HepG2 (cell line): ENCODE measurements at regions not wholly inside any gene's neighbourhood (a gene's known extent, or its start where the extent isn't known, plus 50 kb on each side); places are given as distances from the start of the nearest gene placed in this dataset.

Experiments
- ATAC-seq: fragments of 200-7000 bp; cut with Tn5 transposase; 3 replicates; pipeline ENCODE4 v1.9.1; 2020; ENCODE audit warnings: mild to moderate bottlenecking, moderate library complexity
- BruUV-seq: library from RNA; stranded (reverse); fragments of 400-500 nt; replicated peaks from 2 replicates; lab custom pipeline; 2021; lab: Mats Ljungman, UMichigan
- CTCF ChIA-PET: fragments of 300-600 bp; formaldehyde crosslinking; extraction: SDS; loops from one replicate; lab custom pipeline; 2021; ENCODE audit warnings: low total read pairs, inconsistent platforms, low intra/inter-chr PET ratio; lab: Yijun Ruan, JAX
- POLR2A ChIA-PET: fragments of 350-600 bp; sonication (Branson Sonifier 250); formaldehyde crosslinking; loops from one replicate; lab custom pipeline; 2020; ENCODE audit warnings: antibody characterized with exemption, inconsistent platforms; lab: Yijun Ruan, JAX
- DNase-seq: peaks from one replicate; pipeline ENCODE4 v3.0.0-alpha.2; 2015; ENCODE audit warnings: low spot score
- FAIRE-seq: peaks from 3 replicates; lab custom pipeline; 2011; peaks lifted over from hg19 to GRCh38; lab: Jason Lieb, UNC
- H2AFZ ChIP-seq: one replicate; pipeline ENCODE4 v1.6.1; 2011; ENCODE audit warnings: low read length, inconsistent platforms
- H3K27ac ChIP-seq: fragments of 300-600 bp; 3 replicates; pipeline ENCODE4 v1.8.0; 2011; ENCODE audit warnings: mixed run types, mild to moderate bottlenecking, mixed read lengths, low read length, inconsistent platforms; ENCODE audit not compliant: insufficient read depth; ENCODE audit errors: extremely low read length
- H3K27me3 ChIP-seq, 2 experiments: fragments of 200-600 bp in 1 of 2; 2 replicates in 1 of 2; 3 replicates in 1 of 2; pipeline versions ENCODE4 v1.6.0 to v1.8.0; 2011; ENCODE audit warnings: low read length in 2 of 2, mild to moderate bottlenecking in 2 of 2, moderate library complexity in 2 of 2, inconsistent platforms in 1 of 2; ENCODE audit not compliant: insufficient read depth in 2 of 2, control insufficient read depth in 1 of 2
- H3K36me3 ChIP-seq, 2 experiments: fragments of 200-600 bp in 1 of 2; replicated peaks in 1 of 2; 2 replicates in 1 of 2; 3 replicates in 1 of 2; pipeline versions ENCODE4 v1.5.1 to v1.8.0; 2011; ENCODE audit warnings: low read length in 2 of 2, inconsistent platforms in 1 of 2; ENCODE audit not compliant: insufficient read depth in 2 of 2, control insufficient read depth in 1 of 2
- H3K4me1 ChIP-seq: 2 replicates; pipeline ENCODE4 v1.5.1; 2012; ENCODE audit warnings: low read length, inconsistent platforms; ENCODE audit not compliant: insufficient read depth
- H3K4me2 ChIP-seq: 2 replicates; pipeline ENCODE4 v1.6.0; 2011; ENCODE audit warnings: low read depth, low read length, inconsistent platforms
- H3K4me3 ChIP-seq, 3 experiments: fragments of 200-600 bp in 1 of 3; sonication (generic), shearing (Covaris generic) in 1 of 3; replicated peaks in 1 of 3; 2 replicates each; pipeline ENCODE4 v1.5.1; 2011 to 2016; ENCODE audit warnings: low read length in 3 of 3, inconsistent platforms in 2 of 3, low read depth in 2 of 3, mild to moderate bottlenecking in 2 of 3, control low read depth in 1 of 3, mixed read lengths in 1 of 3; ENCODE audit not compliant: insufficient read depth in 1 of 3
- H3K79me2 ChIP-seq: one replicate; pipeline ENCODE4 v1.6.1; 2011; ENCODE audit warnings: low read length, inconsistent platforms; ENCODE audit not compliant: insufficient read depth
- H3K9ac ChIP-seq: 2 replicates; pipeline ENCODE4 v1.6.0; 2011; ENCODE audit warnings: mild to moderate bottlenecking, low read depth, low read length, inconsistent platforms; ENCODE audit not compliant: insufficient read depth
- H3K9me3 ChIP-seq: 2 replicates; pipeline ENCODE4 v1.5.1; 2012; ENCODE audit warnings: mild to moderate bottlenecking, low read length
- H4K20me1 ChIP-seq: 2 replicates; pipeline ENCODE4 v1.6.0; 2011; ENCODE audit warnings: inconsistent platforms, mild to moderate bottlenecking, low read length, moderate library complexity; ENCODE audit not compliant: insufficient read depth
- LCORL ChIP-seq, 2 experiments: fragments of 450-650 bp in 1 of 2; sonication (generic) in 1 of 2; formaldehyde crosslinking in 1 of 2; IDR thresholded peaks; 2 replicates each; pipeline versions ENCODE4 v1.5.0 to v1.6.1; 2017 to 2020; ENCODE audit warnings: antibody characterized with exemption in 1 of 2, missing genetic modification reagents in 1 of 2
- MED8 ChIP-seq: sonication (generic); formaldehyde crosslinking; IDR thresholded peaks from 2 replicates; pipeline ENCODE4 v1.8.1; 2023; ENCODE audit warnings: mild to moderate bottlenecking, missing genetic modification reagents; ENCODE audit not compliant: insufficient replicate concordance
- RXRB ChIP-seq: IDR thresholded peaks from 2 replicates; pipeline ENCODE4 v1.6.1; 2016; ENCODE audit warnings: borderline replicate concordance, missing genetic modification reagents, missing compliant biosample characterization
- SMARCC2 ChIP-seq: fragments of 450-650 bp; IDR thresholded peaks from 2 replicates; pipeline ENCODE4 v1.6.1; 2017; ENCODE audit warnings: antibody characterized with exemption, mild to moderate bottlenecking
- ZBTB20 ChIP-seq: sonication (generic); formaldehyde crosslinking; IDR thresholded peaks from 2 replicates; pipeline ENCODE4 v1.8.1; 2023; ENCODE audit warnings: missing genetic modification reagents, low read depth, mild to moderate bottlenecking, borderline replicate concordance
- WGBS: methylation state at CpG from one replicate; pipeline ENCODE4 v1.1.6; 2017; ENCODE audit warnings: low lambda C conversion rate; 5-methylcytosine and 5-hydroxymethylcytosine counted together
- in situ Hi-C: cut with HindIII; loops from 2 replicates; pipeline ENCODE4 v1.10.0; 2017; ENCODE audit warnings: low pct_unique_long_range_greater_than_20kb; ENCODE audit not compliant: extremely low pct_ligation_motif_present
- intact Hi-C: fragments of 100-400 bp; cut with micrococcal nuclease; formaldehyde crosslinking; loops from one replicate; pipeline ENCODE4 v1.10.0; 2022; ENCODE audit not compliant: unreplicated experiment
- TF ChIP-seq, protein P1 (sequence below): sonication (generic); formaldehyde crosslinking; IDR thresholded peaks from 2 replicates; pipeline ENCODE4 v1.5.1; 2020; ENCODE audit warnings: mild to moderate bottlenecking, missing genetic modification reagents, moderate library complexity
- TF ChIP-seq, protein P2 (sequence below): sonication (generic); formaldehyde crosslinking; IDR thresholded peaks from 2 replicates; pipeline ENCODE4 v1.5.1; 2020; ENCODE audit warnings: mild to moderate bottlenecking, missing genetic modification reagents, borderline replicate concordance
- TF ChIP-seq, protein P3 (sequence below): sonication (generic); formaldehyde crosslinking; conservative IDR thresholded peaks from 2 replicates; pipeline ENCODE4 v1.4.0; 2020; ENCODE audit warnings: mild to moderate bottlenecking, missing genetic modification reagents, moderate library complexity

DNA sequence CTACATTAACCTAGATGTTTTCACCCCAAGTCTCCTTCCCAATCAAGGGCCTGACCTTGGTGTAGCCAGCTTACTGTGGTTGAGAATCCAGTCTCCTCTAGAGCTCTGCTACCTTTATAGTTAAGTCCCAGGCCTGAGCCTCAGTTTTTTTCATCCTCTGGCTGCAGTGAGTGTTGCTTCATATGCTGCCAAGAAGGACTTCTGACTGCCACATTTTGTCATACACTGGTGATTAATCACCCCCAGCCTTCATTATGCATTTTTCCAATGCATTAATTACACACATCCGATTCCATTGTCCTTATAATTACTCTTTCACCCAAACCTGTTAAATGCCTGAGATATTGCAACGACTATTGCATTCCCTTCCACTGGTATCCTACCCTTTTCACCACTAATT, 66.3 kb upstream of the FGGY start (continued):
- no peak for TF ChIP-seq MED8 (CRISPR knock-in tag)

DNA sequence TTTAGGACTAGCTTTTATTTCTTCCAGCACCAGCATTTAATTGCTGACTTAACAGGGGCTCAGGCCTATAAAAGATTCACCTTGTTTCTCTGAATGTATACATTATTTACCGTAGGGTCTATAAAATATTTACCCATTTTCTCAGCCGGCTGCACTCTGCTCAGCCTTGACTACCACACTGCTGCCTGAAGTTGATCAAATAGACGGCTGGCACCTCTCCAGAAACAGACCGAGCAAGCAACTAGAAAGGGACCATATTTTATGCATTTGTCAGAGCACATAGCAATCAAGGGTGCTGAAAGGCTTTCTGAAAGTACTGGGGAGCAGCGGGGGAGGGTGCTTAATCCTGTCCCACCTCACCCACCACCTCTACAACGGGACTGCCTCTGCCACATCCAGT, 64.7 kb upstream of the FGGY start:
- DNase-seq (peak; percentile 63), FAIRE-seq (peak; percentile 60), ATAC-seq (peak; percentile 91)
- H4K20me1 ChIP-seq, result no peaks in the 10 kb centered on the region
- H3K27me3 ChIP-seq, result no peaks in the 10 kb centered on the region; a peak in 3 of 5 replicates
- no TSS peak for BruUV-seq
- CTCF ChIA-PET, result no interaction called here
- H3K79me2 ChIP-seq, result no peaks in the 10 kb centered on the region
- H3K9ac ChIP-seq, result no peak overlapping the region
- WGBS, result 0% methylated on average over 6 of the region's 6 CpGs
- H3K4me2 ChIP-seq, result peak overlapping the region; percentile 58
- no peak overlapping the region for H2AFZ ChIP-seq
- H3K27ac ChIP-seq, result no peak overlapping the region
- POLR2A ChIA-PET, result no interaction called here
- H3K36me3 ChIP-seq, result no peaks in the 10 kb centered on the region
- intact Hi-C loops (no loop called here), in situ Hi-C loops (no loop called here)
- peaks cover 27% of the 10 kb centered on the region for H3K4me1 ChIP-seq
- no peaks in the 10 kb centered on the region for H3K9me3 ChIP-seq
- peak overlapping the region in 1 of 3 experiments; percentile 17; a peak in 1 of 6 replicates for H3K4me3 ChIP-seq
- TF ChIP-seq, protein P1, sequence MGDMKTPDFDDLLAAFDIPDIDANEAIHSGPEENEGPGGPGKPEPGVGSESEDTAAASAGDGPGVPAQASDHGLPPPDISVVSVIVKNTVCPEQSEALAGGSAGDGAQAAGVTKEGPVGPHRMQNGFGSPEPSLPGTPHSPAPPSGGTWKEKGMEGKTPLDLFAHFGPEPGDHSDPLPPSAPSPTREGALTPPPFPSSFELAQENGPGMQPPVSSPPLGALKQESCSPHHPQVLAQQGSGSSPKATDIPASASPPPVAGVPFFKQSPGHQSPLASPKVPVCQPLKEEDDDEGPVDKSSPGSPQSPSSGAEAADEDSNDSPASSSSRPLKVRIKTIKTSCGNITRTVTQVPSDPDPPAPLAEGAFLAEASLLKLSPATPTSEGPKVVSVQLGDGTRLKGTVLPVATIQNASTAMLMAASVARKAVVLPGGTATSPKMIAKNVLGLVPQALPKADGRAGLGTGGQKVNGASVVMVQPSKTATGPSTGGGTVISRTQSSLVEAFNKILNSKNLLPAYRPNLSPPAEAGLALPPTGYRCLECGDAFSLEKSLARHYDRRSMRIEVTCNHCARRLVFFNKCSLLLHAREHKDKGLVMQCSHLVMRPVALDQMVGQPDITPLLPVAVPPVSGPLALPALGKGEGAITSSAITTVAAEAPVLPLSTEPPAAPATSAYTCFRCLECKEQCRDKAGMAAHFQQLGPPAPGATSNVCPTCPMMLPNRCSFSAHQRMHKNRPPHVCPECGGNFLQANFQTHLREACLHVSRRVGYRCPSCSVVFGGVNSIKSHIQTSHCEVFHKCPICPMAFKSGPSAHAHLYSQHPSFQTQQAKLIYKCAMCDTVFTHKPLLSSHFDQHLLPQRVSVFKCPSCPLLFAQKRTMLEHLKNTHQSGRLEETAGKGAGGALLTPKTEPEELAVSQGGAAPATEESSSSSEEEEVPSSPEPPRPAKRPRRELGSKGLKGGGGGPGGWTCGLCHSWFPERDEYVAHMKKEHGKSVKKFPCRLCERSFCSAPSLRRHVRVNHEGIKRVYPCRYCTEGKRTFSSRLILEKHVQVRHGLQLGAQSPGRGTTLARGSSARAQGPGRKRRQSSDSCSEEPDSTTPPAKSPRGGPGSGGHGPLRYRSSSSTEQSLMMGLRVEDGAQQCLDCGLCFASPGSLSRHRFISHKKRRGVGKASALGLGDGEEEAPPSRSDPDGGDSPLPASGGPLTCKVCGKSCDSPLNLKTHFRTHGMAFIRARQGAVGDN (CRISPR knock-in tag), result no peak
- TF ChIP-seq SMARCC2 (no peak), LCORL (IDR thresholded peaks at IDR 0.05) (no peak), LCORL (CRISPR knock-in tag; IDR thresholded peaks at IDR 0.05) (no peak), ZBTB20 (CRISPR knock-in tag) (peak; percentile 96; the same call in 1 of the 2 replicates), RXRB (CRISPR knock-in tag) (0 out of 2 replicates have a peak, but pooled peaks have one; percentile 13)
- TF ChIP-seq, protein P2, sequence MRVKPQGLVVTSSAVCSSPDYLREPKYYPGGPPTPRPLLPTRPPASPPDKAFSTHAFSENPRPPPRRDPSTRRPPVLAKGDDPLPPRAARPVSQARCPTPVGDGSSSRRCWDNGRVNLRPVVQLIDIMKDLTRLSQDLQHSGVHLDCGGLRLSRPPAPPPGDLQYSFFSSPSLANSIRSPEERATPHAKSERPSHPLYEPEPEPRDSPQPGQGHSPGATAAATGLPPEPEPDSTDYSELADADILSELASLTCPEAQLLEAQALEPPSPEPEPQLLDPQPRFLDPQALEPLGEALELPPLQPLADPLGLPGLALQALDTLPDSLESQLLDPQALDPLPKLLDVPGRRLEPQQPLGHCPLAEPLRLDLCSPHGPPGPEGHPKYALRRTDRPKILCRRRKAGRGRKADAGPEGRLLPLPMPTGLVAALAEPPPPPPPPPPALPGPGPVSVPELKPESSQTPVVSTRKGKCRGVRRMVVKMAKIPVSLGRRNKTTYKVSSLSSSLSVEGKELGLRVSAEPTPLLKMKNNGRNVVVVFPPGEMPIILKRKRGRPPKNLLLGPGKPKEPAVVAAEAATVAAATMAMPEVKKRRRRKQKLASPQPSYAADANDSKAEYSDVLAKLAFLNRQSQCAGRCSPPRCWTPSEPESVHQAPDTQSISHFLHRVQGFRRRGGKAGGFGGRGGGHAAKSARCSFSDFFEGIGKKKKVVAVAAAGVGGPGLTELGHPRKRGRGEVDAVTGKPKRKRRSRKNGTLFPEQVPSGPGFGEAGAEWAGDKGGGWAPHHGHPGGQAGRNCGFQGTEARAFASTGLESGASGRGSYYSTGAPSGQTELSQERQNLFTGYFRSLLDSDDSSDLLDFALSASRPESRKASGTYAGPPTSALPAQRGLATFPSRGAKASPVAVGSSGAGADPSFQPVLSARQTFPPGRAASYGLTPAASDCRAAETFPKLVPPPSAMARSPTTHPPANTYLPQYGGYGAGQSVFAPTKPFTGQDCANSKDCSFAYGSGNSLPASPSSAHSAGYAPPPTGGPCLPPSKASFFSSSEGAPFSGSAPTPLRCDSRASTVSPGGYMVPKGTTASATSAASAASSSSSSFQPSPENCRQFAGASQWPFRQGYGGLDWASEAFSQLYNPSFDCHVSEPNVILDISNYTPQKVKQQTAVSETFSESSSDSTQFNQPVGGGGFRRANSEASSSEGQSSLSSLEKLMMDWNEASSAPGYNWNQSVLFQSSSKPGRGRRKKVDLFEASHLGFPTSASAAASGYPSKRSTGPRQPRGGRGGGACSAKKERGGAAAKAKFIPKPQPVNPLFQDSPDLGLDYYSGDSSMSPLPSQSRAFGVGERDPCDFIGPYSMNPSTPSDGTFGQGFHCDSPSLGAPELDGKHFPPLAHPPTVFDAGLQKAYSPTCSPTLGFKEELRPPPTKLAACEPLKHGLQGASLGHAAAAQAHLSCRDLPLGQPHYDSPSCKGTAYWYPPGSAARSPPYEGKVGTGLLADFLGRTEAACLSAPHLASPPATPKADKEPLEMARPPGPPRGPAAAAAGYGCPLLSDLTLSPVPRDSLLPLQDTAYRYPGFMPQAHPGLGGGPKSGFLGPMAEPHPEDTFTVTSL (CRISPR knock-in tag), result peak; percentile 59; the same call in 1 of the 2 replicates
- TF ChIP-seq, protein P3, sequence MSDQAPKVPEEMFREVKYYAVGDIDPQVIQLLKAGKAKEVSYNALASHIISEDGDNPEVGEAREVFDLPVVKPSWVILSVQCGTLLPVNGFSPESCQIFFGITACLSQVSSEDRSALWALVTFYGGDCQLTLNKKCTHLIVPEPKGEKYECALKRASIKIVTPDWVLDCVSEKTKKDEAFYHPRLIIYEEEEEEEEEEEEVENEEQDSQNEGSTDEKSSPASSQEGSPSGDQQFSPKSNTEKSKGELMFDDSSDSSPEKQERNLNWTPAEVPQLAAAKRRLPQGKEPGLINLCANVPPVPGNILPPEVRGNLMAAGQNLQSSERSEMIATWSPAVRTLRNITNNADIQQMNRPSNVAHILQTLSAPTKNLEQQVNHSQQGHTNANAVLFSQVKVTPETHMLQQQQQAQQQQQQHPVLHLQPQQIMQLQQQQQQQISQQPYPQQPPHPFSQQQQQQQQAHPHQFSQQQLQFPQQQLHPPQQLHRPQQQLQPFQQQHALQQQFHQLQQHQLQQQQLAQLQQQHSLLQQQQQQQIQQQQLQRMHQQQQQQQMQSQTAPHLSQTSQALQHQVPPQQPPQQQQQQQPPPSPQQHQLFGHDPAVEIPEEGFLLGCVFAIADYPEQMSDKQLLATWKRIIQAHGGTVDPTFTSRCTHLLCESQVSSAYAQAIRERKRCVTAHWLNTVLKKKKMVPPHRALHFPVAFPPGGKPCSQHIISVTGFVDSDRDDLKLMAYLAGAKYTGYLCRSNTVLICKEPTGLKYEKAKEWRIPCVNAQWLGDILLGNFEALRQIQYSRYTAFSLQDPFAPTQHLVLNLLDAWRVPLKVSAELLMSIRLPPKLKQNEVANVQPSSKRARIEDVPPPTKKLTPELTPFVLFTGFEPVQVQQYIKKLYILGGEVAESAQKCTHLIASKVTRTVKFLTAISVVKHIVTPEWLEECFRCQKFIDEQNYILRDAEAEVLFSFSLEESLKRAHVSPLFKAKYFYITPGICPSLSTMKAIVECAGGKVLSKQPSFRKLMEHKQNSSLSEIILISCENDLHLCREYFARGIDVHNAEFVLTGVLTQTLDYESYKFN (CRISPR knock-in tag), result peak; percentile 26; the same call in 1 of the 2 replicates
